NB4 (cell line): ENCODE measurements at regions not wholly inside any gene's neighbourhood (a gene's known extent, or its start where the extent isn't known, plus 50 kb on each side); places are given as distances from the start of the nearest gene placed in this dataset.

Experiments
- CTCF ChIP-seq: IDR thresholded peaks from one replicate; pipeline ENCODE4 v1.5.1; 2012; ENCODE audit warnings: low read depth, low read length
- MYC ChIP-seq: IDR thresholded peaks from 2 replicates; pipeline ENCODE4 v1.6.1; 2011; ENCODE audit warnings: low read depth, low read length
- POLR2A ChIP-seq: IDR thresholded peaks from 2 replicates; pipeline ENCODE4 v1.6.1; 2011; ENCODE audit warnings: mild to moderate bottlenecking; ENCODE audit not compliant: insufficient read length; ENCODE audit errors: extremely low read depth
- TF ChIP-seq, protein P1 (sequence below): IDR thresholded peaks from 2 replicates; pipeline ENCODE4 v1.6.1; 2011; ENCODE audit warnings: low read depth, low read length

DNA sequence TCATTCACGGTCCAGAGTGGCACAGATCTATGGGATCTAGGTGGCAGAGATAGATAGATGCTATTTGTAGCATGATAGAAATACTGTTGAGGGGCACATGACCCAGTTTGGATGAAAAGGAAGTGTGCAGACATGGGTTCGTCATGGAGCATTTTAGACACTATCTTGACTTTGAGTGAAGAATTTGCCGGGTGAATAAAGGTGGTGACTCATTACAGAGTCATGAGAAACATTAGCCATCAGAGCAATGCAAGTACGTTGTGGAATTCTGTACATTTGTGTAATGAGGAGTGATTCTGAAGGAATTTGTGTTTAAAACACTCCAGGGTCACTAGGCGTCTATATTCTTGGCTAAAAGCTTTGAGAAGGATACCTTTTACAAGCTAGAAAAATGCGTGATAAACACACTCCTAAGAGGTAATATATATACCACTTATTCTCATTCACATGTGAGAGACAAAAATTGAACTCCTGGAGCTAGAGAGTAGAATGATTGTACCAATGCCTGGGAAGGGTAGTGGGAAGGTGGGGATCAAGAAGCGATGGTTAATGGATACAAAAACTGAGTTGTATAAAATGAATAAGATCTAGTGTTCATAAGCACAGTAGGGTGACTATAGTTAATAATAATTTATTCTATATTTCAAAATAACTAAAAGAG, 593.7 kb upstream of the LUZP2 start:
- TF ChIP-seq CTCF (no peak), MYC (no peak), POLR2A (no peak)
- TF ChIP-seq, protein P1, sequence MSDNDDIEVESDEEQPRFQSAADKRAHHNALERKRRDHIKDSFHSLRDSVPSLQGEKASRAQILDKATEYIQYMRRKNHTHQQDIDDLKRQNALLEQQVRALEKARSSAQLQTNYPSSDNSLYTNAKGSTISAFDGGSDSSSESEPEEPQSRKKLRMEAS: no peak
